ENCODE measurements at regions not wholly inside any gene's neighbourhood (a gene's known extent, or its start where the extent isn't known, plus 50 kb on each side); places are given as distances from the start of the nearest gene placed in this dataset.

- no peak overlapping the region for H4K91ac ChIP-seq (ENCODE audit: insufficient read length, low read depth, low read length)
- H3T11ph ChIP-seq (ENCODE audit: low read length) = no peak overlapping the region
- H4K8ac ChIP-seq (replicated peaks; ENCODE audit: insufficient read length, low read depth, low read length) = no peak overlapping the region
- peaks cover 3% of the 10 kb centered on the region for H3K27me3 Mint-ChIP-seq (ENCODE audit: low read depth)
- no peak overlapping the region for H3K4ac ChIP-seq (ENCODE audit: low read depth, low read length)
- H2BK15ac ChIP-seq (ENCODE audit: low read depth, low read length) = no peak overlapping the region
- no peak overlapping the region for H3K56ac ChIP-seq (ENCODE audit: insufficient read length, low read depth, low read length)
- no peak overlapping the region for H2BK5ac ChIP-seq (ENCODE audit: insufficient read length, low read length)
- H3K23ac ChIP-seq (ENCODE audit: insufficient read length, low read depth, low read length) = no peak overlapping the region
- no peak overlapping the region for H2AFZ ChIP-seq (ENCODE audit: low read length)
- H3K23me2 ChIP-seq (ENCODE audit: insufficient read length, low read depth, low read length, poor library complexity, severe bottlenecking) = no peaks in the 10 kb centered on the region
- no peak for DNase-seq
- no peak overlapping the region for H3K18ac ChIP-seq (ENCODE audit: insufficient read length, low read depth, low read length)
- no peaks in the 10 kb centered on the region for H3K4me1 ChIP-seq (ENCODE audit: insufficient read depth, low read length)
- H3K79me2 ChIP-seq (ENCODE audit: insufficient read depth, low read length) = no peaks in the 10 kb centered on the region
- no peak; the same call in 2 of the 3 replicates for TF ChIP-seq CTCF (conservative IDR thresholded peaks at IDR 0.05)
- H3K4me2 ChIP-seq (ENCODE audit: insufficient read depth, insufficient read length, low read length) = no peak overlapping the region
- H2AK5ac ChIP-seq (ENCODE audit: insufficient read length, low read length) = no peak overlapping the region
- no peaks in the 10 kb centered on the region for H3K9me3 ChIP-seq (ENCODE audit: control insufficient read depth, low read depth, low read length)
- H2BK20ac ChIP-seq (ENCODE audit: low read depth, low read length, poor library complexity, severe bottlenecking) = no peak overlapping the region
- H4K20me1 ChIP-seq (ENCODE audit: control insufficient read depth, insufficient read depth, insufficient read length) = no peaks in the 10 kb centered on the region
- H3K9ac ChIP-seq (ENCODE audit: extremely low read depth, insufficient read length, low read length) = no peak overlapping the region
- H3K9me3 Mint-ChIP-seq = peaks cover 63 to 68% of the 10 kb centered on the region in 2 experiments
- no peak overlapping the region for H3K27ac ChIP-seq (ENCODE audit: insufficient read length, low read depth, low read length)
- H3K27me3 ChIP-seq (ENCODE audit: insufficient read depth, low read length) = peaks cover 3% of the 10 kb centered on the region; the same call in 1 of the 2 replicates
- H3K79me1 ChIP-seq (ENCODE audit: insufficient read depth, low read depth, low read length, poor library complexity, severe bottlenecking) = no peaks in the 10 kb centered on the region
- H2BK120ac ChIP-seq (ENCODE audit: low read depth, low read length, poor library complexity, severe bottlenecking) = no peak overlapping the region
- no peak overlapping the region for H3K27ac Mint-ChIP-seq
- H3K36me3 Mint-ChIP-seq (ENCODE audit: insufficient read depth in 1 of 3, low read depth in 3 of 3) = peaks cover 0 to 5% (median 0%) of the 10 kb centered on the region in 3 experiments; a peak in 3 of 7 replicates
- H3K14ac ChIP-seq (ENCODE audit: insufficient read depth, low read length) = no peak overlapping the region
- H2BK12ac ChIP-seq (ENCODE audit: insufficient read length, low read depth, low read length) = no peak overlapping the region
- H4K5ac ChIP-seq (ENCODE audit: insufficient read length, low read depth, low read length) = no peak overlapping the region
- H3K4me1 Mint-ChIP-seq = peaks cover 10 to 13% of the 10 kb centered on the region in 2 experiments
- H3K4me3 Mint-ChIP-seq = no peak overlapping the region
Observed at GRCh38 chrX:39249999-39250398, 448.7 kb downstream of the MID1IP1 start.

Data from H9 (cell line).